GM18861 (cell line): ENCODE measurements at regions not wholly inside any gene's neighbourhood (a gene's known extent, or its start where the extent isn't known, plus 50 kb on each side); places are given as distances from the start of the nearest gene placed in this dataset.
"Not testable (repeated sequence)": the region's sequence is repeated elsewhere in the genome, so short reads cannot be mapped to it uniquely, and the experiment has no call there.

Source experiments
- ATAC-seq: cut with Tn5 transposase; IDR thresholded peaks from one replicate; pipeline ENCODE4 v1.9.1; 2021; ENCODE audit not compliant: unreplicated experiment

DNA sequence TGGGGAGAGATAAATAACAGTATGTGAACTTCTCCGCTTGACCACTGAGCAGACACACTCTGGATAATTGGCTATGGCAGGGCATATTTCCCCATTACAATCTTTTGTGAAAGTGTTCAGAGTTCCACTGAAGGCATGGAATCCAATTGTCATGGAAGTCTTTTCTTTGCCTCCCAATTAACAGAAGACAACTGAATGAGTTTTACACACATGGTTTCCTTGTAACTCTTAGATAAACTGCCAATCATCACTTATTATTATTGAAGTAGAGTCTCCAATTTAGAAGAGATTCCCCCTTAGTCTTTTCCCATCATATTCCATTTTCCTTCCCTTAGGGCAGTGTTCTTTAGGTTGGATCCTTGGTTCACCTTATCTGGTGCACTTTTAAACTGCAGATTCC, 308.3 kb downstream of the NR2F2 start:
- ATAC-seq, result no peak

DNA sequence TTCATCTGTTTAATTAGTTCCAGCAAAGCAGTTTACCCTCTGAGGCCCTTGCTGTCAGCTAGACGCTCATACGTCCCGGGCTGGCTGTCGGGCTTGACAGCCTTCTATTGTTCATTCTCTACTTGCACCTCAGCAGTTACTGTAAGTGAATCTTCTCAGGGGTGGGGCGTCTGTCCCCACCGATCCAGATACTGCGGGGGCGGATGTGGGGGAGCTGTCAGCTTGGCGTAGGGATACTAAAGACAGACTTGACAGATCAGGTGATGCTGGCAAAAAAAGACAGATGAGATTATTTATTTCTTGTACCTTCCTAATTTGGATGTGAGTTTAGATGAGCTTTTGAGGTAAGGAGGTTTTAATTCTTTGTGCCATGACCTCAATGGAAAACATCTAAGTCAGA, 315.3 kb downstream of the NR2F2 start:
- no peak for ATAC-seq

DNA sequence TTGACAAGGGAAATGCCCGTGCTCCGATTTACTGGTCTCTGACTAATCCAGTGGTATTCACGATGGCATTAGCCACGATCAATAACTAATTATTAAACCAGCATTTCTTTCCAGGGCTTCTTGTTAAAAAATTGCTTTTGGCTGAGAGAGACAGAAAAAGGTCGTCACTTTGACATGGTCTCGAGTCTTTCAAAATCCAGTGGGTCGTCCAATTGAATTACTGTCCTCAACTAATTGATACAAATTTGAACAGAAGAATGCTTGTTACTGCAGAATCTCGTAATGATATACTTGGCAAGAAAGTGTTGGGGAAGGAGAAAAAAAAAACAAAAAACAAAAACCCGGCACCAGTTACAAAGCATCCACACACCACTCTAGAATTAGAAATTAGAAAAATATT, 318.4 kb downstream of the NR2F2 start:
- ATAC-seq, result no peak

DNA sequence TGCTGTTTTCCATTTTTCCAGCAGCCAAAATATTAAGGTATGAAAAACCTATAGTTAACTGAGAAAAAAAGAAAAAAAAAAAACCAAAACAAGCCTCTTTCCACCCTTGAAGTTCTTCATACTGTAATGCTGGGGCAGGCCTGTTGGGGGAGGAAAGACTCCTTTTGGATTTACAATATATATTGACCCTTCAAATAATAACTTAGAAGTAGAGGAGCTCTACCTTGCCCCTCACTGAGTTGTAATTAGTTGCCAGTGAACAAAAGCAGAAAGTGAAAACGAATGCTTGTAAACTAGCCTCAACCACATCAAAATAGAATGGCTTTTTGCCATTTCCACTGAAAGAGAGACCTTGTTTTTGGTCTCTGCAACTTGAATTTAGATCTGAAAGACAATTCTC, 326.6 kb downstream of the NR2F2 start:
- no peak for ATAC-seq

DNA sequence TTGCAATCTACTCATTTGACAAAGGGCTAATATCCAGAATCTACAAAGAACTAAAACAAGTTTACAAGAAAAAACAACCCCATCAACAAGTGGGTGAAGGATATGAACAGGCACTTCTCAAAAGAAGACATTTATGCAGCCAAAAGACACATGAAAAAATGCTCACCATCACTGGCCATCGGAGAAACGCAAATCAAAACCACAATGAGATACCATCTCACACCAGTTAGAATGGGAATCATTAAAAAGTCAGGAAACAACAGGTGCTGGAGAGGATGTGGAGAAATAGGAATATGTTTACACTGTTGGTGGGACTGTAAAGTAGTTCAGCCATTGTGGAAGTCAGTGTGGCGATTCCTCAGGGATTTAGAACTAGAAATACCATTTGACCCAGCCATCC, 336.5 kb downstream of the NR2F2 start:
- not testable (repeated sequence) for ATAC-seq

DNA sequence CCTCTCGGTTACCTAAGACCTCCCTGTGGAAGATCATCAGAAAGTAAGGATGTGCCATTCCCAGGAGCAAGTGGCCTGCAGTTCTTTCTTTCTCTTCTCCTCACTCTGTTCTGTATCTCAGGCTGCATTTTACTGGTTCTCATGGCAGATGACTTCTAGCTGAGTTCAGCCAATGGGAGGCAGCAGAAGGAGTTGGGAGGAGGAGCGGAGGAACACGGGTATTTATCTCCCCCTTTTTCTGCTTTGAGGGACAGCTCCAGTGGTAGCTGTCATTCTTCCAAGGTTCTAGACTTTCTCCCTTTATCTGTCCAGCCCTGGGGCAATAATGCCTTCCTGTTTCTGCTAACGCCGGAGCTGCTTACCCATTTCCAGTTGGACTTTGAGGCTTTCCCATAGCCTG, 339.9 kb downstream of the NR2F2 start:
- ATAC-seq, result no peak

DNA sequence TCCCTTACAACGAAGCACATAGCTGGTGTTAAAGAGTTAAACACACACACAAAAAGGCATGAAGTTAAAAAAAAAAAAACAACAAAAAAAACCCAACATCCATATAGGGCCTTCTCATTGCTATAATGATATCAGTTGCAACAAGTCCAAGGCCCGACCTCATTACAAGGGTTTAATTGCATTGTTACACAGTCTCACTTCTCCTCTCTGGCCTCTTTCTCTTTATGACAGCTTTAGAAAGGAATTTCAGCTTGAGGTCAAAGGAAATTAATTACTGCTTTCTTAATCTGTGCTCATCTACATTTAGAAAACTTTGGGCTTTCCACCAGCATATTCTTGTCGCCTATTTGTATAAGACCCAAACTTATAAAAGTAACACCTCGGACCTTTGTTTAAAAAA, 342.1 kb downstream of the NR2F2 start:
- ATAC-seq, result no peak

DNA sequence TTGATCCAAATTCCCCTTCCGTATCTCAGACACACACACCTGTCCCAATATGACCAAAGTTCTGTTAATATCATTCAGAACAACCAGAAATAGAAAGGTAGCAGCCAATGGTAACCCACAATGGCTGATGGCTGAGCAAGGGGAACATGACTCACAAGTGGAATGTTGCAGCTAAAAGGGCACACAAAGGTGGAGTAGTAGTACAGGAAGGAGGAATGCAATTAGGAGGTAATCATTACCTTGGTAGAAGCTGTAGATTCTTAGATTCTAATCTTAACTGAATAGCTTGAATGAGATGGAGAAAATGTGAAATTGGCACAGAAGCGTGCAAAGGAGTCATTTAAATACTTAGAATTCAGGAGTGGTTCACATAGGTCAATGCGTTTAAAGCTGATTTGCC, 347.9 kb downstream of the NR2F2 start:
- no peak for ATAC-seq

DNA sequence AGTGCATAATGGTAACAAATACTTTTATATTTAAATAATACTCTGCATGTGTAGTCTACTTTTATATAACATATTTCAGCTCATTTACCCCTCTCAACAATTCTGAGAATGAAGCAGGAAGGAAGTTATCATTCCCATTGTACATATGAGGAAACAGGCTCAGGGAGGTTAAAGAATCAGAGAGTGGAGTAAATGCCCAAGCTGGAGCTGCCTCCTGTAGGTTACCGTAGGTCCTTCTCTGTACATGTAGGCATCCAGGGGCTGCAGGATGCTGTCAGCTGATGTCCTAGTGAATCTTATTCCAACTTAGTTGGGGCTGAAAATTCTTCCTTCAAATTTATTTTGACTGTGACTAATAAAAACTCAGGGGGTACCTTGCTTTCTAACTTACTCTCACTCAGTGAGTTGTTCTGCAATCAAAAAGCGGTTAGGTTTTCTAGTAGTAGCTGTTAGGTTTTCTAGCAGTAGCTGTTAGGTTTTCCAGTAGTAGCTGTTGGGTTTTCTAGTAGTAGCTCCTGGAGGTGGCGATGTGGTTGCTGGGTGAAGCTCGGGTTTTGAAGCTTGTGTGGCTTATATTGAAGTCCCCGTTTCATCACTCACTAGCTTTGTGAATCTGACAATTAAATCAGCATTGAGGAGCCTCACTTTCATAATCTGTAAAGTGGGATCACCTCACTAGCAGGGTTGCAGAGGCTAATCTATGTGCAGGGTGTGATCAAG, 357.0 kb downstream of the NR2F2 start:
- no peak for ATAC-seq

DNA sequence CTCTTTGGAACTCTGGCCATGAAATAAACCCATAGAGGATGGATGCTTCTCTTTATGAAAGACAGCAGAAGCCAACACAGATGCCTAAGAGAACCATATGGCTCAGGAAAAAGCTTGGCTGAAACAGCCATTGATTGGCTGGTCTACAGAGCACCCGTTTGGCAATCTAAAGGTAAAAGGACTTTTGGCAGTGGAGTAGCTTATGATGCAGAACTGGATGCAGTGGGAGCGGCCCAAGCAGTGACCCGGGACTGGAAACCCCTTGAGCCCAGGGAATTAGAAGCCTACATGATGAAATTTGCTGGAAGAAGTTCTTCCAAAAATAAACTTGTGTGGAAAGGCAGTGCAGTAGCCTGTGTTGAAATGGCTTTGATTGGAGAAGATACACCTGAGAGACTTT, 360.2 kb downstream of the NR2F2 start:
- no peak for ATAC-seq

DNA sequence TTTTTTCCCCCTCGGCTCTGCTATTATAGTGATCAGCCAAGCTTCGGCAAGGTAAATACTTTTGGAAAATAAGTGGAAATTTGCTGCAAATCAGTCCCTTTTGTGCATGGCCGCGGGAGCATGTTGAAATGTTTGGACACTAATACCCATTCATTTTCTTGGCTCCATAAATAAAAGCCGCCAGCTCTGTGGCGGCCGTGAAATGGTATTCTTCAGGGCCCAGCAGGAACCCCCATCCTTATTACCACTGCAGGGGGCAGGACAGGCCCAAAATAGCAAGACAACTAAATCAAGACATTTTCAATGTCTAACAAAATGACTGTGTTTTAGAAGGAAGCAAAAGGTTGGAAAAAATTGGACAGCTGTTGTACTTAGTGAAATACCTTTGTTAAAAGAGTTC, 362.3 kb downstream of the NR2F2 start:
- ATAC-seq, result no peak

DNA sequence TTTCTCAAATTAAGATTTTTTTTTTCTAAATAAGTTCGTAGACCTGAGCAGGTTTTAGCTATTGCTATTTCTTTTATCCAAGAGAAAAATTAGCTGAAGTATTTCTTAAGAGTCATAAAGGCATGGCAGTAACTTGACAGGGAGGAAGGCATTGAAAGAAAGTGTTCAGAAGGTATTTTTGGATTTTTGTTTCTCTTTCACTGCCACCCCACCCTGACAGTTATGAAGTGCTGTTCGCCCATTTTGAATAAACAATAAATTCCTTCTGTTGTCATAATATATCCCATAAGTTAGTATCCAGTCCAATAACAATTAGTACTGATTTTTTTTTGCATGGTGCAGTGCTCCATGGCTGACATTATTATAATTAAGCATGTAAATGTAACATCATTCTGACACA, 363.0 kb downstream of the NR2F2 start:
- no peak for ATAC-seq

DNA sequence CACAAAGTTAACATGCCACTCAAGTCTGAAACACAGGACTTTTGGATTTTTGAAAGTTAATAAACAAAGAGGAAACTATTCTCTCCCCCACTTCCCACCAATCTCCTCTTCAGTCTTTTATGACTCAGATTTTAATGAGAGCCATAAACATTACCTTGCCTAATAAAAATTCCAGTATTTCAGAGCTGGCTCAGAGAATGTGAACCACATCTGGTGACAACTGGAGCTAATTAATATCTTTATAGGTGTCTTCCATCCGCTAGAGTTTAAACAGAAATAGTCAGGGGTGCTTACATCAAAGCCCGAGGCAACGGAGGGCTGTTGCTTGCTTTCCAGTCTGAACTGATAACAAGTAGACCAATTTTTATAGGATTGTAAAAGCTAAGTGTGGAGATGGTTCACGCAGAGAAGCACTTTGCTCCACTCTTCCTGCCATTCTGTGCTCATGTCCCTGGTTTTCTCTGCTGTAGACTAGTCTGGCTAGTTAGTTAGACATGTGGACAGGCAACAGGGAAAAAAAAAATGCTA, 363.6 kb downstream of the NR2F2 start:
- ATAC-seq, result no peak

DNA sequence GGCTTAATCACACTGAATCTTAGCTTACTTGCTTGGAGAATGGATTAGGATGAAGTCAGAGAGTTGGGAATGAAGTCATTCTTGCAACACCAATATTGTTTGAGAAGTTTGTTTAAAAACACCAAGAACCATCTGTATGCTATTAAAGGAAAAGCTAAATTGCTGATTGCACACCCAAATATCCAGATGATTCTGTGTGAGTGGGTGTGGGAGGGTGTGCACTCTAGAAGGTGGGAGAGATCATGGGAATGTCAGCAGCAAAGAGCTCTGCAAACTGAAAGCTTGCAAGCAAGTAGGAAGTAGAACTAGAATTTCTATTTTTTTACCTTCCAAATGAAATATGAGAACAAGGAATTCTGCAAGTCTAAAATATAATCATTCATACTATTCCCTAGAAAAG, 364.9 kb downstream of the NR2F2 start:
- ATAC-seq, result no peak

DNA sequence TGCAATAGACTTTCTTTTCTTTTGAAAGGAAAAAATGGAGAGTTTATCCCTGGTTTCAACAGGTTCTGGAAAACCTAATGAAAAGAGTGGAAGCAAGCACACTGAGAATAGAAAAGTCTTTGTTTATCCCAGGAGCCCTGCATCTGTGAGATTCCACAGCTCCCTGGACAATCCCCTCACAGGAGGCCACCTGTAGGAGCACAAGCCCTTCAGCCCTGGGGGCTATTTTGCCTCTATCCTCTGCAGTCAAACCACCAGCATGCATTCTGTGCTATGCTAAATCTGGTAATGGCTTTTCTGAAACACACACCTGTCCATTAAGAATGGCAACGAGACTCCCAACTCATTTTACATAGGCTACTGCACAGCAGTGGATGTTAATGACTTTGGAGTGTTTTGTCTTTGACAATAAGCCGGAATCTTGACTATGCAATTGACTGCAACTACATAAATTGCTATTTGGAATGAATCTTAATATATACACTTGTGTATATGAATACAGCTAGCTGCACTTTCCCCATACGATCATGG, 369.4 kb downstream of the NR2F2 start:
- no peak for ATAC-seq

DNA sequence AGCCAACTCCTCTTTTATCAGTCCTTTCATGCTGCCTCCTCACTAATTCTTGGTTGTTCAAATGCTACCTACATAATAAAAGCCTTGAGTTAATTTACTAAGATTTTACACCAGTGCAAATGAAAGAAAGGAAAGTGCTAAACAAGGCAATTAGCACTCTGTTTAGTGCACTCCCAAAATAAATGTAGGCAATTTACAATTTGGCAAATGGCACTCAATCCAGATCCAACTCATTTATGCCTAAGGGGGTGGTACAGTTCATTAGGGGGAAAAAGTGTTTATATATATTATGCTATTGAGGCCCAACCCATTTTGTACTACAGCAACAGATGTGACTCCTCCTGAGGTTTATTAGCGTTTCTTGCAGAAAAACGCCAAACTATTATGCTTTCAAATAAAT, 370.1 kb downstream of the NR2F2 start:
- no peak for ATAC-seq

DNA sequence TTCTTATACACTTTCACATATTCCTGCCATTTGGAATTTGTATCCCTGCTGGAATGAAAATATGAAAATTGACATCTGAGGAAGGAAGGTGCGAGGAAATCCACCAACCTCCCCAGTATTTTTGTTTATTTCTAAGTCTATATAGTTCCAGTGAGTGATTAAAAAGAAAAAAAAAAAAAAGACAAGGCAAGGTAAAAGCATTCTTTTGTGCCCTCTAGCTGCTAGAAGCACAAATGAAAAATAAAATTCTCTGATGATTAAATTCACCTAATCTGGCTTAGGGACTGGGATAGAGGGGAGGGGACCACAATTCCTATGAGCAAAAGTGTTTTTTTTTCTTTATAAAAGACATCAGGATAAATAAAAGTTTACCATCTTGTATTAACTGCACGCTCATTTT, 370.9 kb downstream of the NR2F2 start:
- ATAC-seq, result no peak

DNA sequence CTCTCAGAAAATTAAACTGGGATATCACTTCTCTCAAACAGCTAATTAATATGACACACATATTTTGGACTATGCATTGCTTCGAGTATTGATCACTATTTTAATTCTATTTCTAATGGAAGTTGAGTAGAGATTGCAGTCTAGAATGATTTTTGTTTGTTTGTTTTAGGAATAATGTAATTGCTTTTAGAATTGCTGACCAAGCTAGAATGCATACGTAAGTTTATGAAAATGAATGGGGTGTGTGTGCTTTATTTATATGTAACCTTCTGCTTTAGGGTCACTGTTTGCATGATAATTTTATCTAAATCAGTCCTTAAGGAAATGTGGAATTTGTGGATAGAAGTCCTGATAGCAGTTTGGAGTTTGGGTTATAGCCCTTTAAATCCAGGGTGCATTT, 371.4 kb downstream of the NR2F2 start:
- no peak for ATAC-seq

DNA sequence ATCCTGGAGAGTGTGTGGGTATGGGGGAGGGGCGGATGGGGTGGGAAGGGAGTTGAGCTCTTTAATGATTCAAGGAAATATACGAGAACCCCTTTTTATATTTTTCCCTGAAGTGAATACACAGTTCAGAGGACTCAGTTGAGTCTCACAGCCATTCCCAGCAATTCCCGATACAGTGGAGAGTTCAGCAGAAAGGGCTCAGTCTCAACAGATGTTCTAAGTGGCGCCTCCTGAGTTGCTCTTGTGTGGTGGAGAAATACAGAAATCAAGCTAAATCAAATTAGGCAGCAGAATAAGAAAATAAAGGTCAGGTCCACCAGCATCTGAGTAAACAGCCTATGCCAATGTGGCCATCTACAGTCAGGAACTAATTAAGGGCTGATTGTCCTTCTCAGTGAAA, 372.1 kb downstream of the NR2F2 start:
- no peak for ATAC-seq

DNA sequence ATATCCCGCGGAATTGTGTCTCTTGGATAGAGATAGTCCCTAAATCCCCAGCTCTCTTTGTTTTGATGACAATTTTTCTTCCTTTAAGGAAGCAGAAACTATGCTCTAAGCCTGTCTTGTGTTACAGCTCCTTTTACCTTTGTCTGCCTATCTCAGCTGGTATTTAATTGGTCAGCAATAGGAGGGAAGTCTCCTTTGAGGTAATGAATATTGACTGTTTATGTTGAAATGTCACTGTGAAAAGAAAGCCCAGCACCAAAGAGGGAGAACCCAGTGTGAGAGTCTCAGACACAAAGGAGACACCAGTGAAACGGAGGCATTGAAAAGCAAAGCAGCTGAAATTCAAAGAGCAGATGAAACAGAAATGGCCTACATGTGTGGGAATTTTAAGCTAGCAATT, 372.6 kb downstream of the NR2F2 start:
- ATAC-seq, result no peak

DNA sequence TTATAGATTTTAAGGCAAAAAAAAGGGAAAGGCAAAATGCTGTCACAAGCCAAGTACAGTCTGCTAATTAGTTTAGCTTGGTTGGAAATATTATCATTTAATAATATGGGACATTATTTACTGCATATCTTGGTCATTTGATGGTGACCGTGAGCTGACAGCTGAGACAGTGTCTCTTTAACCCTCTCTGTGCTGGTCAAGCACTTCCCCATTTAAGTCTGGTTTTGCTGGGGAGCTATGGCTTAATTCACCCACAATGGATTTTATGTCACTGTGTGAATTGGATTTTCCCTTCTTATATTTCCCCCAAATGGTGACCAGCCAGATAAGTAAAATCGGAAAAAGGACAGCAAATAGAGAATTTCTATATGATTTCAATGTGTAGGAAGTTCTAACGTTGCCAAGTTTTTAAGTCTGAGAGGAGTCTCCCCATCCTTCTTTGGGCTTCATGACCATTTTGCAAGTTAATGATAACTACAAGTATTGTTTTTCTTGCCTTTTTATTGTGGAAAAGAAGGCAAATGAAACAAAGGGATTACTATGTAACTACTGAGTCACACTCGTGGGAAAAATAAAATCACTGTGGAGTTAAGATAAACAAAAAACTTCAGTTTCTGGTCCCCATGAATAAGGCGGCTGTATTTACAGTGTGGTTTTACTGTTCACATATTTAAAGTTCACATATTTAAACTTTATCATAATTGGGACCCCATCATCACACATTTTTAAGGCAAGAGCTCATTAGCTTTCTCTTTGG, 373.5 kb downstream of the NR2F2 start:
- no peak for ATAC-seq

DNA sequence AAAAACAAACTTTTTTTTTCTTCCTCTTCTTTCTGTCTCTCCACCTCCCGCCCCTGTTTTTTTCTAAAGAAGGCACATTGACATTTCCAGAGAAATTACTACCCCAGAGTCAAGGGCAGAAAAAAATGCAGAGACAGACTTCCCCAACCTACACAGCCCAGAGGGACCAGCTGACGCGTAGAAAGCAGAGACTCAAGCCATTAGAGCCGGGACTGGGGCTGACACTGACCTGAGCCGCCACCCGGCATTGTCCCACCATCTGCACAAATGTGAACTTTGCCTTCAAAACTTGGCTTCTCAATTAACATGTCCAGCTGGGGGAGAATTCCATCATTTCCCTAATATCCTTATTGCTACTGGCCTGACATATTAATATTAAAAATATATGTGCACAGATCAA, 385.6 kb downstream of the NR2F2 start:
- ATAC-seq, result no peak
